ENCODE measurements at regions not wholly inside any gene's neighbourhood (a gene's known extent, or its start where the extent isn't known, plus 50 kb on each side); places are given as distances from the start of the nearest gene placed in this dataset.

- no peak for TF ChIP-seq CTCF (IDR thresholded peaks at IDR 0.05)
- TF ChIP-seq PHF8 (IDR thresholded peaks at IDR 0.05; ENCODE audit: borderline replicate concordance, low read depth): no peak
These were observed 854.0 kb upstream of the LRRTM1 start for GRCh38 chr2:81158505-81158904.
